Panc1 (cell line): ENCODE measurements at regions not wholly inside any gene's neighbourhood (a gene's known extent, or its start where the extent isn't known, plus 50 kb on each side); places are given as distances from the start of the nearest gene placed in this dataset.

Source experiments
- ATAC-seq: fragments of 200-7000 bp; cut with Tn5 transposase; 2 replicates; pipeline ENCODE4 v1.9.1; 2020; ENCODE audit warnings: mild to moderate bottlenecking, moderate library complexity
- BruUV-seq: library from RNA; stranded (reverse); fragments of 400-500 nt; replicated peaks from 2 replicates; lab custom pipeline; 2021; lab: Mats Ljungman, UMichigan
- CTCF ChIA-PET: fragments of 300-600 bp; sonication (Branson Sonifier 250); formaldehyde crosslinking; loops from one replicate; lab custom pipeline; 2022; ENCODE audit warnings: antibody characterized with exemption; lab: Charles Lee
- POLR2A ChIA-PET: fragments of 300-600 bp; sonication (Branson Sonifier 250); formaldehyde crosslinking; loops from one replicate; lab custom pipeline; 2022; ENCODE audit warnings: antibody characterized with exemption; lab: Charles Lee
- DNase-seq: peaks from one replicate; pipeline ENCODE4 v3.0.0-alpha.2; 2010; ENCODE audit warnings: low read depth, low spot score
- H3K27ac ChIP-seq: 2 replicates; pipeline ENCODE4 v1.5.1; 2011; ENCODE audit warnings: mild to moderate bottlenecking, low read length, inconsistent platforms
- H3K27me3 ChIP-seq: fragments of 200-500 bp; sonication (Bioruptor generic); 2 replicates; pipeline ENCODE4 v1.6.0; 2014; ENCODE audit warnings: low read length, inconsistent platforms; ENCODE audit not compliant: control insufficient read depth, insufficient read depth
- H3K36me3 ChIP-seq: fragments of 200-500 bp; sonication (Bioruptor generic); 2 replicates; pipeline ENCODE4 v1.5.1; 2014; ENCODE audit warnings: inconsistent platforms, mild to moderate bottlenecking, low read length, moderate library complexity; ENCODE audit not compliant: control insufficient read depth, insufficient read depth
- H3K4me1 ChIP-seq: 2 replicates; pipeline ENCODE4 v1.5.1; 2011; ENCODE audit warnings: inconsistent platforms, mild to moderate bottlenecking, low read length, moderate library complexity; ENCODE audit not compliant: control insufficient read depth, insufficient read depth
- H3K4me3 ChIP-seq, 2 experiments: 2 replicates each; pipeline ENCODE4 v1.5.1; 2011 to 2012; ENCODE audit warnings: low read depth in 2 of 2, low read length in 2 of 2, mild to moderate bottlenecking in 2 of 2, inconsistent platforms in 1 of 2, moderate library complexity in 1 of 2
- H3K9me3 ChIP-seq: fragments of 200-500 bp; sonication (Bioruptor generic); 2 replicates; pipeline ENCODE4 v1.5.1; 2014; ENCODE audit warnings: low read depth, mild to moderate bottlenecking, inconsistent platforms, low read length, moderate library complexity; ENCODE audit not compliant: control insufficient read depth, insufficient read depth
- CTCF ChIP-seq: fragments of 450-650 bp; IDR thresholded peaks from 2 replicates; pipeline ENCODE4 v1.5.1; 2017; ENCODE audit warnings: mild to moderate bottlenecking
- POLR2AphosphoS5 ChIP-seq: IDR thresholded peaks from 2 replicates; pipeline ENCODE4 v1.6.1; 2012; ENCODE audit warnings: mild to moderate bottlenecking, low read depth, low read length, moderate library complexity
- SIN3A ChIP-seq: IDR thresholded peaks from 2 replicates; pipeline ENCODE4 v1.6.1; 2012; ENCODE audit warnings: low read depth, mild to moderate bottlenecking, low read length, moderate library complexity, borderline replicate concordance; ENCODE audit not compliant: insufficient read depth
- TCF7L2 ChIP-seq: IDR thresholded peaks from 2 replicates; pipeline ENCODE4 v1.6.1; 2011; ENCODE audit warnings: mild to moderate bottlenecking, low read depth, low read length, inconsistent platforms
- in situ Hi-C: cut with HindIII; loops from 2 replicates; pipeline ENCODE4 v1.10.0; 2016; ENCODE audit warnings: low sequenced_read_pairs, low pct_unique_long_range_greater_than_20kb
- intact Hi-C: fragments of 100-400 bp; cut with micrococcal nuclease; formaldehyde crosslinking; loops from one replicate; pipeline ENCODE4 v1.10.0; 2022; ENCODE audit not compliant: unreplicated experiment
- TF ChIP-seq, protein P1 (sequence below), 2 experiments: IDR thresholded peaks; 2 replicates each; pipeline ENCODE4 v1.6.1; 2011 to 2012; ENCODE audit warnings: low read depth in 2 of 2, control low read depth in 1 of 2, low read length in 1 of 2, mild to moderate bottlenecking in 1 of 2, moderate library complexity in 1 of 2; ENCODE audit not compliant: insufficient read depth in 1 of 2

GRCh38 chr4:163948920-163949455 lies 454.5 kb downstream of the TMA16 start:
- intact Hi-C loops, result no loop called here

DNA sequence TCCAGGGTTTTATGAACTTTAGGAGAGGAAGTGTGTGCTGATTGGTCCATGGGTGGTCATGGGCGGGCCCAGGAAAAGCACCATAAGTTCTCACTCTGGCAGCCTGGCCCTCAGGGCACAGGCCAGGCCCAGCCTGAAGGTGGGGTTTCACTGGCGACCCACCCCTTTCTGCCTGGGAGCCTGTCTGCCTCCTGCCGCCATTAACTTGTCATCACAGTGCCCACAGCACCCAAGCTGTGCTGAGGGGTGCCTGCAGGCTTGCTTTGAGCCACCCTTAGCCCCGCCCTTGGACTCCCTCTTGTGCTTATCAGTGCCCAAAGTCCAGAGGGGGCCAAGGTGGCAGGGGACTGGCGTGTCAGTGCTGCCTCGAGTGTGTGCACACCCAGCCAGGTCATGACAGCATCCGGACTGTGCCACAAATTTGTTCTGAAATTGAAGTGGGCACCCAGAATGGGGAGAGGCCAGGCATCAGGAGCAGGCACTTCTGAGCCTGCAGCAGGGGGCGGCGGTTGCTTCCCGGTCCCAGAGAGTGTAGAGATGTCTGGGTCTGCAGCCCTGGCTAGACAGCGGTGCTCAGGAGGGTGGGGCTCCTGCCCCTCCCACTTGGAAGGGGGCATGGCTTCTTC lies 455.6 kb downstream of the TMA16 start:
- ATAC-seq, result no peak
- CTCF ChIA-PET, result no interaction called here
- BruUV-seq, result no TSS peak

More at GRCh38 chr4:163948920-163949455, 454.5 kb downstream of the TMA16 start:
- no TSS peak for BruUV-seq
- in situ Hi-C loops, result no loop called here
- H3K4me1 ChIP-seq, result no peaks in the 10 kb centered on the region
- TF ChIP-seq CTCF (no peak), POLR2AphosphoS5 (no peak), TCF7L2 (no peak), SIN3A (no peak)
- TF ChIP-seq, protein P1, sequence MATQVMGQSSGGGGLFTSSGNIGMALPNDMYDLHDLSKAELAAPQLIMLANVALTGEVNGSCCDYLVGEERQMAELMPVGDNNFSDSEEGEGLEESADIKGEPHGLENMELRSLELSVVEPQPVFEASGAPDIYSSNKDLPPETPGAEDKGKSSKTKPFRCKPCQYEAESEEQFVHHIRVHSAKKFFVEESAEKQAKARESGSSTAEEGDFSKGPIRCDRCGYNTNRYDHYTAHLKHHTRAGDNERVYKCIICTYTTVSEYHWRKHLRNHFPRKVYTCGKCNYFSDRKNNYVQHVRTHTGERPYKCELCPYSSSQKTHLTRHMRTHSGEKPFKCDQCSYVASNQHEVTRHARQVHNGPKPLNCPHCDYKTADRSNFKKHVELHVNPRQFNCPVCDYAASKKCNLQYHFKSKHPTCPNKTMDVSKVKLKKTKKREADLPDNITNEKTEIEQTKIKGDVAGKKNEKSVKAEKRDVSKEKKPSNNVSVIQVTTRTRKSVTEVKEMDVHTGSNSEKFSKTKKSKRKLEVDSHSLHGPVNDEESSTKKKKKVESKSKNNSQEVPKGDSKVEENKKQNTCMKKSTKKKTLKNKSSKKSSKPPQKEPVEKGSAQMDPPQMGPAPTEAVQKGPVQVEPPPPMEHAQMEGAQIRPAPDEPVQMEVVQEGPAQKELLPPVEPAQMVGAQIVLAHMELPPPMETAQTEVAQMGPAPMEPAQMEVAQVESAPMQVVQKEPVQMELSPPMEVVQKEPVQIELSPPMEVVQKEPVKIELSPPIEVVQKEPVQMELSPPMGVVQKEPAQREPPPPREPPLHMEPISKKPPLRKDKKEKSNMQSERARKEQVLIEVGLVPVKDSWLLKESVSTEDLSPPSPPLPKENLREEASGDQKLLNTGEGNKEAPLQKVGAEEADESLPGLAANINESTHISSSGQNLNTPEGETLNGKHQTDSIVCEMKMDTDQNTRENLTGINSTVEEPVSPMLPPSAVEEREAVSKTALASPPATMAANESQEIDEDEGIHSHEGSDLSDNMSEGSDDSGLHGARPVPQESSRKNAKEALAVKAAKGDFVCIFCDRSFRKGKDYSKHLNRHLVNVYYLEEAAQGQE (IDR thresholded peaks at IDR 0.05; ENCODE audit: insufficient read depth in 1 of 2, low read depth in 2 of 2, low read length in 1 of 2), result no peak
- no peaks in the 10 kb centered on the region for H3K27me3 ChIP-seq
- H3K27ac ChIP-seq, result no peak overlapping the region
- H3K4me3 ChIP-seq, result no peak overlapping the region
- no peaks in the 10 kb centered on the region for H3K9me3 ChIP-seq
- ChIA-PET CTCF (no interaction called here), POLR2A (no interaction called here)
- ATAC-seq, result no peak
- no peaks in the 10 kb centered on the region for H3K36me3 ChIP-seq
- no peak for DNase-seq

More for the DNA sequence above, 455.6 kb downstream of the TMA16 start:
- intact Hi-C loops (no loop called here), in situ Hi-C loops (no loop called here)
- no peaks in the 10 kb centered on the region for H3K27me3 ChIP-seq
- H3K27ac ChIP-seq, result no peak overlapping the region
- H3K4me1 ChIP-seq, result no peaks in the 10 kb centered on the region
- TF ChIP-seq CTCF (no peak), TCF7L2 (no peak), SIN3A (no peak), POLR2AphosphoS5 (no peak)
- TF ChIP-seq, protein P1 (IDR thresholded peaks at IDR 0.05; ENCODE audit: insufficient read depth in 1 of 2, low read depth in 2 of 2, low read length in 1 of 2), result no peak
- H3K9me3 ChIP-seq, result no peaks in the 10 kb centered on the region
- no peaks in the 10 kb centered on the region for H3K36me3 ChIP-seq
- POLR2A ChIA-PET, result no interaction called here
- no peak for DNase-seq
- no peak overlapping the region for H3K4me3 ChIP-seq
